ENCODE measurements at regions not wholly inside any gene's neighbourhood (a gene's known extent, or its start where the extent isn't known, plus 50 kb on each side); places are given as distances from the start of the nearest gene placed in this dataset.
A peak's percentile ranks its signal among the peaks of the same experiment; 100 is the strongest.

DNA sequence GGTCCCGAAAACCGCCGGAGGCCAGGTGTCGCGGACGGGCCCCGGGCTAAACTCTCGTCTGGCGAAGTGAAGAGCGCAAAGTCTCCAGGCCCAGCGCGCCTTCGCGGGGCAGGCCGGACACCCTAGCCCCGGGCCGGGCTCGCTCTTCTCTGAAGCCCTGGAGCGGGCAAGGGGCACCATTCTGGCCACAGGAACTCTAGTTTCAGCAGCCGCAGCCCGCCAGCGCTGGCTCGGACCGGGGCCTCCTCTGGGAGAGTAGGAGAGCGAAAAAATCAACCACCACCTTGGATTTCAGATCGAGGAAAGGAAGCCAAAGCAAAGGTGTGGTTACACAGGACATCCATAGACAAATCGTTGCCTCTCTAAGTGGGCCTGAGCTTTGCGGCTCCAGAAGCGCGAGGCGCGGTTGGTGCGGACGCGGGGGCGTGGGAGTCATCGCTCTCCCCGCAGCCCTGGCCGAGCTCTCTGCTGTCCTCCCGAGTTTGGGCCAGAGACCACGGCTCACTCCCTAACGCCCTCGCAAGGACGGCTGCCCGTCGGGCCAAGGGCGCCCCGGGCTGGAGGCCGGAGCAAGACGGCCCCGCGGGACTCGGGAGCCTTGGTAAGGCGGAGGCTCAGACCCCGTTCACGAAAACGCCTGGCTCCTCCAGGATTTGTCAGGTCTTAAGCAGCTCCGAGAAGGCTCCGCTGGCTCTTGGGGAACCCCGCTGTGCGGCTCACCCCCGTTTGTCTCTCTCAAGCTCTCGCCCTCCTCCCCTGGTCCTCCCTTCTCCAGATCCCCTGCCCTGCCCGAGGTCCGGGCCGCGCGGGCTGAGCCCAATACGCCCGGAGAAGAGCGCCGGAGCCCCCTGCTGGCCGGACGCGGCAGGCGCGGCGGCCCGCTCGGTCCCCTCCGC is 132.9 kb upstream of the DPYD start:
- DNase-seq (peak; percentile 42 to 64 (median 46)), ATAC-seq (peak; percentile 91)
- peak overlapping the region in 1 of 2 donors; percentile 18 for H3K4me3 ChIP-seq
- H3K9me3 ChIP-seq = no peaks in the 10 kb centered on the region
- intact Hi-C loops (cut with DNase I) = loop anchor here (10.0 kb wide), 1 partner anchor 1089 kb away; no protein-coding TSS in a partner anchor
- H3K36me3 ChIP-seq (replicated peaks in 1 of 2; ENCODE audit: insufficient read depth in 1 of 2, low read depth in 2 of 2) = no peaks in the 10 kb centered on the region
- no peak for TF ChIP-seq POLR2A (IDR thresholded peaks at IDR 0.05)
- peak; percentile 46 to 94 (median 76) for TF ChIP-seq CTCF (IDR thresholded peaks at IDR 0.05)
- peaks cover 0 to 27% of the 10 kb centered on the region in 2 donors for H3K27me3 ChIP-seq
- H3K4me1 ChIP-seq = peaks cover 13% of the 10 kb centered on the region
- 2 to 5% methylated on average over 23 to 81 of the region's 81 CpGs for WGBS, 2 donors
- no peak overlapping the region for H3K27ac ChIP-seq

DNA sequence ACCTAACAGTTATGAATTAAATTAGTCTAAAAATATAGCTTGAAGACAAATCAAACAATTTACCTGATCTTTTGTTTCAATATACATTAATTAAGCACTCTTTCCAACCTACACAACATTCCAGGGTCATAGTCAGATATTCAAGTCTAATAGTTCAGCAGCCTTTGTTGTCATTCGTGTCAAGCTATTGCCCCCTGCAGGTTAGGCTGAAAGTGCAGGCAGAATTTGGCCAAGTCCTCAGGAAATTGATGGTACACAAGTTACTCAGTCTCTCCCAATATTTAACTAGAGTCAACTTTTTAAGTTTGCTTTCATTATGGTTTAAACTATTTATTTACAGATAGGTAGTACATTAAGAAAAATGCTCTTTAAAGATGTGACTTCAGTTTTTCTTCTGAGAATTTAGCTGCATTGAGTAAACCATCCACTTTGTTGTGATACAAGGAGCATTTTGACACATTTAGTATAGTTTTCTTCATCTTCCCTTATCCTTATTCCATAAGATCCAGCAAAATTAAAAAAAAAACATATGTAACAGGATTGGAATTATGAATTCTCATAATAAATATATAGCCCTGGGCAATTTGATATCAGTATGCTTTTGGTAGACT is 130.3 kb upstream of the DPYD start:
- intact Hi-C loops (cut with DNase I) = loop anchor here (10.0 kb wide), 1 partner anchor 1086 kb away; no protein-coding TSS in a partner anchor
- no peaks in the 10 kb centered on the region for H3K9me3 ChIP-seq
- DNase-seq = peak; percentile 61 to 80 (median 74)
- 0% methylated on average over 1 of the region's 1 CpG for WGBS, 2 donors
- H3K36me3 ChIP-seq (replicated peaks in 1 of 2; ENCODE audit: insufficient read depth in 1 of 2, low read depth in 2 of 2) = no peaks in the 10 kb centered on the region
- peaks cover 19% of the 10 kb centered on the region for H3K4me1 ChIP-seq
- peaks cover 0 to 31% of the 10 kb centered on the region in 2 donors for H3K27me3 ChIP-seq
- ATAC-seq = no peak
- no peak overlapping the region for H3K27ac ChIP-seq
- H3K4me3 ChIP-seq = no peak overlapping the region
- TF ChIP-seq CTCF (IDR thresholded peaks at IDR 0.05) (peak; percentile 27 to 91 (median 79)), POLR2A (IDR thresholded peaks at IDR 0.05) (no peak)

DNA sequence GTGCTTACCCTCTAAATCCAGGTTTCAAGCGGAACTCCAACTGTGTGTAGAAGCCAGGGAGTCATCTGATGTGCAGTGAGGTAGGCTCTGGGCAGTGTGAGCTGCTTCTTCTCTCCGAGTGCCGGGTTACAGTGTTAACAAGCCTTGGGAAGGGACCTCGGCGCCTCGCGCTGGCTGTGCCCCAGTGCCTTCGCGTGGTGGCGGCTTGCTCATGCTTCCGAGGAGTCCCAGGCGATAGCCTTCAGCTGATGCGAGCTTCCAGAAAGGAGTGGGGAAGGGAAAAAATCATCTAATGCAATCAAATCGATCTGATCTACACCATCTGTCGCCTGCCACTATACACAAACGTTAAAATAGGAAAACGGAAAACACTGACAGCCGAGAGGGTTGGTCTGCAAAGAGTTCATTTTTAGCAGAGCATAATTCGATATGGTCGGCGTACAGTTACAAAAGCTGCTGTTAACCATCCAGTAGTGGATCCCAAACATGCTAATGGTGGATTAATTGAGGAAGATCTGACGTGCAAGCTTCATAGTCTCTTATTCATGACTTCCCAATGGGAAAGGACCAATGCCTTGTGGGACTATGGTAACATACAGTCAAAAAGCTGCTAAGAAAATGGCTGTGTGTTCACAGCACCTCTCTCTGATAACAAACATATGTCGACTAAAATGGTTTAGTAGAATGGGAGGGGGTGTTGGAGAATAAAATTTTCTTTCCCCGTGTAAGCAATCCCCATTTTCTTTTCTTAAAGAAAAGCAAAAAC is 128.7 kb upstream of the DPYD start:
- Histone ChIP-seq H3K27me3 (peaks cover 0 to 42% of the 10 kb centered on the region in 2 donors), H3K4me1 (peaks cover 36% of the 10 kb centered on the region), H3K4me3 (no peak overlapping the region), H3K27ac (no peak overlapping the region), H3K36me3 (replicated peaks in 1 of 2; ENCODE audit: insufficient read depth in 1 of 2, low read depth in 2 of 2) (no peaks in the 10 kb centered on the region), H3K9me3 (no peaks in the 10 kb centered on the region)
- intact Hi-C loops (cut with DNase I) = loop anchor here (10.0 kb wide), 1 partner anchor 1085 kb away; no protein-coding TSS in a partner anchor
- ATAC-seq = no peak
- TF ChIP-seq POLR2A (IDR thresholded peaks at IDR 0.05) = no peak
- TF ChIP-seq CTCF (IDR thresholded peaks at IDR 0.05) = no peak
- DNase-seq = no peak
- WGBS, 2 donors = 6 to 8% methylated on average over 24 of the region's 24 CpGs

- H3K27ac ChIP-seq = no peak overlapping the region
- no peak overlapping the region for H3K4me3 ChIP-seq
- DNase-seq = no peak
- peaks cover 32% of the 10 kb centered on the region for H3K4me1 ChIP-seq
- 2 to 4% methylated on average over 16 of the region's 16 CpGs for WGBS, 2 donors
- no peak for ATAC-seq
- intact Hi-C loops (cut with DNase I) = no loop called here
- H3K27me3 ChIP-seq = peaks cover 0 to 46% of the 10 kb centered on the region in 2 donors
- TF ChIP-seq POLR2A (IDR thresholded peaks at IDR 0.05) (no peak), CTCF (IDR thresholded peaks at IDR 0.05) (no peak)
- no peaks in the 10 kb centered on the region for H3K9me3 ChIP-seq
- no peaks in the 10 kb centered on the region for H3K36me3 ChIP-seq (replicated peaks in 1 of 2; ENCODE audit: insufficient read depth in 1 of 2, low read depth in 2 of 2)
These were observed 128.0 kb upstream of the DPYD start for GRCh38 chr1:98048751-98049325.

Data from body of pancreas (tissue), 4 donors.